K562 (cell line): ENCODE measurements at regions not wholly inside any gene's neighbourhood (a gene's known extent, or its start where the extent isn't known, plus 50 kb on each side); places are given as distances from the start of the nearest gene placed in this dataset.

Experiments
- REST ChIP-seq, 2 experiments: fragments of 450-650 bp; formaldehyde crosslinking in 1 of 2; IDR thresholded peaks; 2 replicates each; pipeline versions ENCODE4 v1.4.0 to v1.6.1; 2014 to 2020; ENCODE audit warnings: mild to moderate bottlenecking in 2 of 2, borderline replicate concordance in 1 of 2, low read depth in 1 of 2
- SMC3 ChIP-seq: conservative IDR thresholded peaks from 2 replicates; pipeline ENCODE4 v1.6.1; 2011; ENCODE audit warnings: low read depth, low read length, improper control_type of control experiment; ENCODE audit not compliant: insufficient read depth

GRCh38 chr3:152961323-152961722 lies 126.4 kb downstream of the P2RY1 start (continued):
- TF ChIP-seq REST (IDR thresholded peaks at IDR 0.05; ENCODE audit: borderline replicate concordance) (peak; percentile 75), REST (CRISPR knock-in tag; IDR thresholded peaks at IDR 0.05; ENCODE audit: low read depth) (no peak), SMC3 (peak; percentile 49; the same call in 1 of the 2 replicates)
- TF ChIP-seq, all 486 proteins: peak for 5
